PFSK-1 (cell line): ENCODE measurements at regions not wholly inside any gene's neighbourhood (a gene's known extent, or its start where the extent isn't known, plus 50 kb on each side); places are given as distances from the start of the nearest gene placed in this dataset.

Source experiments
- POLR2AphosphoS5 ChIP-seq: IDR thresholded peaks from 2 replicates; pipeline ENCODE4 v1.6.1; 2012; ENCODE audit warnings: low read depth, mild to moderate bottlenecking, control low read depth, low read length, moderate library complexity
- SIN3A ChIP-seq: IDR thresholded peaks from 2 replicates; pipeline ENCODE4 v1.6.1; 2012; ENCODE audit warnings: mild to moderate bottlenecking, low read length, moderate library complexity, borderline replicate concordance; ENCODE audit not compliant: insufficient read depth
- TF ChIP-seq, protein P1 (sequence below), 2 experiments: IDR thresholded peaks; 2 replicates each; pipeline versions ENCODE4 v1.6.1 to v1.8.0; 2011 to 2012; ENCODE audit warnings: low read depth in 2 of 2, low read length in 2 of 2, control low read depth in 1 of 2, inconsistent platforms in 1 of 2, mild to moderate bottlenecking in 1 of 2, moderate library complexity in 1 of 2; ENCODE audit not compliant: insufficient read depth in 1 of 2

DNA sequence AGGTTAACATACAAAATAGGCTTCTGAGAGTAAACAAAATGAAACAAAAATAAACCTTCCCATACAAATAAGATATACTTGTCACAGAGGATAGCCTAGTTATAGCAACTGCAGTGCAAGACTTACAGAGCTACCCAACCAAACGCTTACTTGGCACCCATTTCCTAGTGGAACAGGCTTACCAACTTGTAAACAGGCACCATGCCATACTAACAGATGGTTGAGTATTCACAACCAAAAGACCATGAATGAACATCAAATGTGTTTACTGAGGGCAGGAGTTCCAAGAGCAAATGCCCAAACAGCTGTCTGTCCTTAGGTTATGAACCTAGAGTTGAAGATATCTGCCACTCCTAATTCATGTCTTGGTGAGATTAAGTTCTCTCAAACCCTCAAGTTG is 2629.2 kb downstream of the PCDH7 start:
- no peak for TF ChIP-seq POLR2AphosphoS5
- TF ChIP-seq, protein P1, sequence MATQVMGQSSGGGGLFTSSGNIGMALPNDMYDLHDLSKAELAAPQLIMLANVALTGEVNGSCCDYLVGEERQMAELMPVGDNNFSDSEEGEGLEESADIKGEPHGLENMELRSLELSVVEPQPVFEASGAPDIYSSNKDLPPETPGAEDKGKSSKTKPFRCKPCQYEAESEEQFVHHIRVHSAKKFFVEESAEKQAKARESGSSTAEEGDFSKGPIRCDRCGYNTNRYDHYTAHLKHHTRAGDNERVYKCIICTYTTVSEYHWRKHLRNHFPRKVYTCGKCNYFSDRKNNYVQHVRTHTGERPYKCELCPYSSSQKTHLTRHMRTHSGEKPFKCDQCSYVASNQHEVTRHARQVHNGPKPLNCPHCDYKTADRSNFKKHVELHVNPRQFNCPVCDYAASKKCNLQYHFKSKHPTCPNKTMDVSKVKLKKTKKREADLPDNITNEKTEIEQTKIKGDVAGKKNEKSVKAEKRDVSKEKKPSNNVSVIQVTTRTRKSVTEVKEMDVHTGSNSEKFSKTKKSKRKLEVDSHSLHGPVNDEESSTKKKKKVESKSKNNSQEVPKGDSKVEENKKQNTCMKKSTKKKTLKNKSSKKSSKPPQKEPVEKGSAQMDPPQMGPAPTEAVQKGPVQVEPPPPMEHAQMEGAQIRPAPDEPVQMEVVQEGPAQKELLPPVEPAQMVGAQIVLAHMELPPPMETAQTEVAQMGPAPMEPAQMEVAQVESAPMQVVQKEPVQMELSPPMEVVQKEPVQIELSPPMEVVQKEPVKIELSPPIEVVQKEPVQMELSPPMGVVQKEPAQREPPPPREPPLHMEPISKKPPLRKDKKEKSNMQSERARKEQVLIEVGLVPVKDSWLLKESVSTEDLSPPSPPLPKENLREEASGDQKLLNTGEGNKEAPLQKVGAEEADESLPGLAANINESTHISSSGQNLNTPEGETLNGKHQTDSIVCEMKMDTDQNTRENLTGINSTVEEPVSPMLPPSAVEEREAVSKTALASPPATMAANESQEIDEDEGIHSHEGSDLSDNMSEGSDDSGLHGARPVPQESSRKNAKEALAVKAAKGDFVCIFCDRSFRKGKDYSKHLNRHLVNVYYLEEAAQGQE (IDR thresholded peaks at IDR 0.05; ENCODE audit: insufficient read depth in 1 of 2, low read depth in 2 of 2, low read length in 2 of 2), result no peak
- TF ChIP-seq SIN3A, result no peak
